ENCODE measurements at regions not wholly inside any gene's neighbourhood (a gene's known extent, or its start where the extent isn't known, plus 50 kb on each side); places are given as distances from the start of the nearest gene placed in this dataset.

- H3K27me3 Mint-ChIP-seq = peaks cover 4% of the 10 kb centered on the region
- ChIA-PET CTCF (no interaction called here), POLR2A (no interaction called here)
- DNase-seq = no peak
- no peaks in the 10 kb centered on the region for H3K4me1 Mint-ChIP-seq (ENCODE audit: low read depth)
- no peak overlapping the region for H3K27ac Mint-ChIP-seq
- no peak overlapping the region for H3K4me3 Mint-ChIP-seq
- Histone ChIP-seq H3K4me3 (ENCODE audit: low read length) (no peak overlapping the region), H3K27me3 (ENCODE audit: control insufficient read depth in 1 of 2, insufficient read depth in 2 of 2, low read length in 2 of 2) (no peaks in the 10 kb centered on the region), H3K36me3 (ENCODE audit: insufficient read depth, low read length) (no peaks in the 10 kb centered on the region), H3K27ac (ENCODE audit: low read depth in 1 of 2, low read length in 2 of 2) (no peak overlapping the region), H3K9me3 (ENCODE audit: control insufficient read depth in 1 of 2, insufficient read depth in 1 of 2, low read length in 2 of 2) (peaks cover 0 to 5% of the 10 kb centered on the region in 2 experiments), H3K4me1 (ENCODE audit: insufficient read depth, low read length) (no peaks in the 10 kb centered on the region)
- TF ChIP-seq, protein P1, sequence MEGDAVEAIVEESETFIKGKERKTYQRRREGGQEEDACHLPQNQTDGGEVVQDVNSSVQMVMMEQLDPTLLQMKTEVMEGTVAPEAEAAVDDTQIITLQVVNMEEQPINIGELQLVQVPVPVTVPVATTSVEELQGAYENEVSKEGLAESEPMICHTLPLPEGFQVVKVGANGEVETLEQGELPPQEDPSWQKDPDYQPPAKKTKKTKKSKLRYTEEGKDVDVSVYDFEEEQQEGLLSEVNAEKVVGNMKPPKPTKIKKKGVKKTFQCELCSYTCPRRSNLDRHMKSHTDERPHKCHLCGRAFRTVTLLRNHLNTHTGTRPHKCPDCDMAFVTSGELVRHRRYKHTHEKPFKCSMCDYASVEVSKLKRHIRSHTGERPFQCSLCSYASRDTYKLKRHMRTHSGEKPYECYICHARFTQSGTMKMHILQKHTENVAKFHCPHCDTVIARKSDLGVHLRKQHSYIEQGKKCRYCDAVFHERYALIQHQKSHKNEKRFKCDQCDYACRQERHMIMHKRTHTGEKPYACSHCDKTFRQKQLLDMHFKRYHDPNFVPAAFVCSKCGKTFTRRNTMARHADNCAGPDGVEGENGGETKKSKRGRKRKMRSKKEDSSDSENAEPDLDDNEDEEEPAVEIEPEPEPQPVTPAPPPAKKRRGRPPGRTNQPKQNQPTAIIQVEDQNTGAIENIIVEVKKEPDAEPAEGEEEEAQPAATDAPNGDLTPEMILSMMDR (IDR thresholded peaks at IDR 0.05) = no peak
- no peak for ATAC-seq (ENCODE audit: poor library complexity)
- H3K36me3 Mint-ChIP-seq (ENCODE audit: low read depth) = no peaks in the 10 kb centered on the region
- H3K9me3 Mint-ChIP-seq = no peaks in the 10 kb centered on the region
- intact Hi-C loops (cut with DNase I, micrococcal nuclease) = no loop called here
Observed at GRCh38 chr10:30188101-30188500, 128.7 kb upstream of the JCAD start.

DNA sequence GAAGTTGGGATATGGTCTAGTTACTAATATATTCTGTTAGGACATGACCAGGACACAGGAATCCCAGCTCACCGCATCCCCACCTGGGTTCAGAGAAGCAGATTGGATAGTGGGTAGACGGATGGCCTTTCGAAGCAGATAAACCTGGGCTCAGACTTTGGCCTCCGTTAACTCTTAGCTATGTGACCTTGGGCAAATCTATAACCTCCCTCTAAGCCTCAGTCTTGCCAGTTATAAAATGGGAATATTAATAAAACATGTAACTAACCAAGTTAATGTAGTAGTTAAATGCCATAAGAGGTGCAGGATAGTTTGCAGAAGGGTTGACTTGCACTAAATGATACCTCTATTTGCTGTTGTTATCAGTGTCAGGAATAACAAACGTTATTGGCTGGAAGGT, 127.6 kb upstream of the JCAD start:
- intact Hi-C loops (cut with DNase I, micrococcal nuclease) = no loop called here
- no peak overlapping the region for H3K4me3 Mint-ChIP-seq
- Histone ChIP-seq H3K4me1 (ENCODE audit: insufficient read depth, low read length) (no peaks in the 10 kb centered on the region), H3K36me3 (ENCODE audit: insufficient read depth, low read length) (no peaks in the 10 kb centered on the region), H3K4me3 (ENCODE audit: low read length) (no peak overlapping the region), H3K27me3 (ENCODE audit: control insufficient read depth in 1 of 2, insufficient read depth in 2 of 2, low read length in 2 of 2) (no peaks in the 10 kb centered on the region), H3K9me3 (ENCODE audit: control insufficient read depth in 1 of 2, insufficient read depth in 1 of 2, low read length in 2 of 2) (peaks cover 0 to 5% of the 10 kb centered on the region in 2 experiments), H3K27ac (ENCODE audit: low read depth in 1 of 2, low read length in 2 of 2) (no peak overlapping the region)
- ChIA-PET POLR2A (no interaction called here), CTCF (no interaction called here)
- no peak overlapping the region for H3K27ac Mint-ChIP-seq
- H3K36me3 Mint-ChIP-seq (ENCODE audit: low read depth) = no peaks in the 10 kb centered on the region
- DNase-seq (no peak), ATAC-seq (ENCODE audit: poor library complexity) (no peak)
- H3K27me3 Mint-ChIP-seq = peaks cover 4% of the 10 kb centered on the region
- H3K9me3 Mint-ChIP-seq = no peaks in the 10 kb centered on the region
- H3K4me1 Mint-ChIP-seq (ENCODE audit: low read depth) = no peaks in the 10 kb centered on the region
- TF ChIP-seq, protein P1 (IDR thresholded peaks at IDR 0.05) = no peak

DNA sequence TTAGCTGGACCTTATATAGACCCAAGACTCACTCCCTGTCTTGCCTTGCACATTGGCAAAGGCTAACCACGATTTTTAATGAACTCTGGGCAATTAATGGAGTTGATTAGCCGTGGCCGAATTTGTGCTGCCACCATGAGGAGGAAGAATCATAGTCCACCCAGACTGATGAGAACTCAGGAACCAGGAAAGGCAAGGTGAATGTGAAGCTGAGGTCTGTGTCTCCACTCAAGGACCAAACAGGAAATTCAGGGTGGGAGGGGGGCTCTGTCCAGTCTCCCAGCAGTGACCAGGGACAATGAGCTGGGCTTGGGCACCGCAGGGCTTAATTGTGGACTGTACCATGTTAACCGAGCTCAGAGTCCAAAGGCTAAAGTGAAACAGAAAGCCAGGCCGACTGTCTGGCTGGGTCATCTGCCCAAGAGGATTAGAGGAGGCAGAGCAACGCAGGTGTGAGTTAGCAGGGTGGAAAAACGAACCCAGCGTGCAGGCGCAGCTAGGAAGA, 127.0 kb upstream of the JCAD start:
- Histone ChIP-seq H3K4me1 (ENCODE audit: insufficient read depth, low read length) (no peaks in the 10 kb centered on the region), H3K4me3 (ENCODE audit: low read length) (no peak overlapping the region), H3K9me3 (ENCODE audit: control insufficient read depth in 1 of 2, insufficient read depth in 1 of 2, low read length in 2 of 2) (peaks cover 0 to 5% of the 10 kb centered on the region in 2 experiments), H3K27ac (ENCODE audit: low read depth in 1 of 2, low read length in 2 of 2) (no peak overlapping the region), H3K36me3 (ENCODE audit: insufficient read depth, low read length) (no peaks in the 10 kb centered on the region), H3K27me3 (ENCODE audit: control insufficient read depth in 1 of 2, insufficient read depth in 2 of 2, low read length in 2 of 2) (no peaks in the 10 kb centered on the region)
- no peak overlapping the region for H3K27ac Mint-ChIP-seq
- intact Hi-C loops (cut with DNase I, micrococcal nuclease) = no loop called here
- no peaks in the 10 kb centered on the region for H3K4me1 Mint-ChIP-seq (ENCODE audit: low read depth)
- CTCF ChIA-PET = no interaction called here
- no peaks in the 10 kb centered on the region for H3K36me3 Mint-ChIP-seq (ENCODE audit: low read depth)
- POLR2A ChIA-PET = no interaction called here
- DNase-seq (no peak), ATAC-seq (ENCODE audit: poor library complexity) (no peak)
- H3K27me3 Mint-ChIP-seq = peaks cover 4% of the 10 kb centered on the region
- H3K4me3 Mint-ChIP-seq = no peak overlapping the region
- TF ChIP-seq, protein P1 (IDR thresholded peaks at IDR 0.05) = no peak
- no peaks in the 10 kb centered on the region for H3K9me3 Mint-ChIP-seq

Measured in CD4-positive, alpha-beta T cell (primary cell).